ENCODE measurements at regions not wholly inside any gene's neighbourhood (a gene's known extent, or its start where the extent isn't known, plus 50 kb on each side); places are given as distances from the start of the nearest gene placed in this dataset.
A peak's percentile ranks its signal among the peaks of the same experiment; 100 is the strongest.

DNA sequence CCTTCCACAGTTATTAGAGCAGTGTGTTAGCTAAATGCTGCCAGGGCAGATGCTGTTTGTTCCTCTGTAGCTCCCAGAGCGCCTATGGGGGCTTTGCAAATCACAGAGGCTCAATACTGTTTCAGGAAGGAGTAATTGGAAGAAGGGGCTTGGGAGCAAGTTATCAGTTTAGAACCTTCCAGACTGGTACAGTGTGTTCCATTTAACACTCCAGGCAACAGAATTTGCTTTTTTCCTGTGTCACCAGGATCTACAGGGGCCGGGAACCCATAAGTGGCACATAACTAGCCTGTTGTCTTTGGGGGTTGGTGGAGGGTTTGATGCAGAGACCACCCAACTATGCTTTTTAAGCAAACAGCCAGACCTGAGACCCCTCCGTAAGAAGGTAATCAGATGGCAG, 307.3 kb upstream of the KCNN2 start:
- no peak overlapping the region for H3K18ac ChIP-seq (ENCODE audit: low read length)
- H4K12ac ChIP-seq (ENCODE audit: low read depth, low read length), result no peak overlapping the region
- no peaks in the 10 kb centered on the region for H3K79me1 ChIP-seq (ENCODE audit: low read length)
- no peaks in the 10 kb centered on the region for H3K36me3 ChIP-seq (ENCODE audit: control insufficient read depth in 1 of 2, insufficient read depth in 2 of 2, low read length in 2 of 2)
- no peak overlapping the region for H2AFZ ChIP-seq (ENCODE audit: insufficient read depth, low read length, poor library complexity)
- no peak overlapping the region for H4K8ac ChIP-seq (ENCODE audit: low read depth, low read length)
- no peak overlapping the region for H2BK5ac ChIP-seq (ENCODE audit: low read depth, low read length, poor library complexity)
- peaks cover 7 to 10% of the 10 kb centered on the region in 2 experiments for H3K4me1 ChIP-seq (ENCODE audit: control insufficient read depth in 1 of 2, insufficient read depth in 2 of 2, low read length in 2 of 2)
- H3K4ac ChIP-seq (ENCODE audit: low read depth, low read length), result no peak overlapping the region
- no peak overlapping the region for H3K27ac ChIP-seq (ENCODE audit: low read depth, low read length)
- H3K9ac ChIP-seq (ENCODE audit: low read length), result no peak overlapping the region
- no peak overlapping the region for H2BK12ac ChIP-seq (ENCODE audit: low read length)
- peak overlapping the region; percentile 89 for H3K4me2 ChIP-seq (ENCODE audit: low read length)
- no peak overlapping the region for H3K23ac ChIP-seq (ENCODE audit: low read length)
- no peak overlapping the region for H2BK120ac ChIP-seq (ENCODE audit: insufficient read depth, low read length, poor library complexity)
- no peak overlapping the region for H3K4me3 ChIP-seq (ENCODE audit: low read depth, low read length)
- H3K14ac ChIP-seq (ENCODE audit: low read length), result no peak overlapping the region
- H3K27me3 ChIP-seq (ENCODE audit: insufficient read depth, low read length), result peaks cover 9% of the 10 kb centered on the region
- no CpG with 5 or more reads among the region's 3 CpGs for WGBS (ENCODE audit: extremely low coverage, insufficient coverage, insufficient read length)
- no peaks in the 10 kb centered on the region for H3K79me2 ChIP-seq (ENCODE audit: control insufficient read depth, insufficient read depth, low read length, poor library complexity)
- H2AK5ac ChIP-seq (ENCODE audit: low read length), result no peak overlapping the region
- H4K91ac ChIP-seq (ENCODE audit: low read depth, low read length), result no peak overlapping the region
- no peaks in the 10 kb centered on the region for H3K9me3 ChIP-seq (ENCODE audit: insufficient read depth, low read depth, low read length)
- no peak for DNase-seq

DNA sequence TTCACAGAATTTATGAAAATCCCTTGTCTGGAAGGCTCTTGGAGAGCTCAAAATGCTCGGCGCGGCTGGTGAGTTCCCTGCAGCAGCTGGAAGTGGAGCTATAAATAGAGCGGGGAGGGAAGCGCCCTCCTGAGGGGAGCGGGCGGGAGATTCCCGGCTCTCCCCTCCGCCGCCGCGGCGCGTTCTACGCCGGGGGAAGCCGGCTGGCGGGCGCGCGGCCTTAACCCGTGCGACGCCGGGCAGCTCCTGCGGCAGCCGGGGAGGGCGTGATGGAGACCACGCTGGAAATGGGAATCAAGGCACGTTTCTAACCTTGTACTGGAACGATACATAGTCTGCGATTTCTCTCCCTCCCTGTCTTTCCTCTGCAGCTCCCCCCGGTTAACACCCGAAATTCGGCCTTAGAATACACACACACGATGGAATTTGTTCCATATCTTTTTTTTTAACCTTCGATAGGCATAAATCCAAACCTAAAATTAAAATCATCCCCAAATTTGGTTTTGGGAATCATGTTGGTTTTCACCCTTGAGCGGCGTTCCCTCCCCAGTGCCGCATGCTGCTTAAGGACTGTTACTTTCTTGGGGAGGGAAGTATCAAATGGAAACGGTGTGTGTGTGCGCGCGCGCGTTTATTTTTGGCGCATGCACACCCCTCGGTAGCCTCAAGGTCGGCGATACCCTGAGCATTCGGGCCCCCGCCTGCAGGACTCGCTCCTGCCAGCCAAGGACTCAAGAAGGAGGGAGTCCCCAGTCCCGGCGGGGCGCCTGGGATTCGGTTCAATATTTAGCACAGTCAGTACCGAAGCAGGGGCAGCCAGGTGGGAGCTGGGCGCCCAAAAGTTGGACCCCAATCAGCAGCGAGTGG, 306.3 kb upstream of the KCNN2 start:
- Histone ChIP-seq H3K27me3 (ENCODE audit: insufficient read depth, low read length) (peaks cover 9% of the 10 kb centered on the region), H2AK5ac (ENCODE audit: low read length) (no peak overlapping the region), H3K23ac (ENCODE audit: low read length) (no peak overlapping the region), H3K27ac (ENCODE audit: low read depth, low read length) (no peak overlapping the region), H3K14ac (ENCODE audit: low read length) (no peak overlapping the region), H4K8ac (ENCODE audit: low read depth, low read length) (no peak overlapping the region), H2BK120ac (ENCODE audit: insufficient read depth, low read length, poor library complexity) (peak overlapping the region; percentile 54), H3K79me2 (ENCODE audit: control insufficient read depth, insufficient read depth, low read length, poor library complexity) (no peaks in the 10 kb centered on the region), H3K9me3 (ENCODE audit: insufficient read depth, low read depth, low read length) (no peaks in the 10 kb centered on the region), H2BK5ac (ENCODE audit: low read depth, low read length, poor library complexity) (no peak overlapping the region), H2AFZ (ENCODE audit: insufficient read depth, low read length, poor library complexity) (peak overlapping the region; percentile 50), H4K91ac (ENCODE audit: low read depth, low read length) (no peak overlapping the region), H3K4me2 (ENCODE audit: low read length) (peak overlapping the region; percentile 89), H2BK12ac (ENCODE audit: low read length) (no peak overlapping the region), H4K12ac (ENCODE audit: low read depth, low read length) (no peak overlapping the region), H3K36me3 (ENCODE audit: control insufficient read depth in 1 of 2, insufficient read depth in 2 of 2, low read length in 2 of 2) (no peaks in the 10 kb centered on the region), H3K4me3 (ENCODE audit: low read depth, low read length) (peak overlapping the region; percentile 65), H3K4ac (ENCODE audit: low read depth, low read length) (no peak overlapping the region), H3K9ac (ENCODE audit: low read length) (no peak overlapping the region), H3K79me1 (ENCODE audit: low read length) (no peaks in the 10 kb centered on the region), H3K18ac (ENCODE audit: low read length) (no peak overlapping the region), H3K4me1 (ENCODE audit: control insufficient read depth in 1 of 2, insufficient read depth in 2 of 2, low read length in 2 of 2) (peaks cover 7 to 10% of the 10 kb centered on the region in 2 experiments)
- peak in 1 of 2 donors; percentile 4 for DNase-seq
- WGBS (ENCODE audit: extremely low coverage, insufficient coverage, insufficient read length), result no CpG with 5 or more reads among the region's 60 CpGs

DNA sequence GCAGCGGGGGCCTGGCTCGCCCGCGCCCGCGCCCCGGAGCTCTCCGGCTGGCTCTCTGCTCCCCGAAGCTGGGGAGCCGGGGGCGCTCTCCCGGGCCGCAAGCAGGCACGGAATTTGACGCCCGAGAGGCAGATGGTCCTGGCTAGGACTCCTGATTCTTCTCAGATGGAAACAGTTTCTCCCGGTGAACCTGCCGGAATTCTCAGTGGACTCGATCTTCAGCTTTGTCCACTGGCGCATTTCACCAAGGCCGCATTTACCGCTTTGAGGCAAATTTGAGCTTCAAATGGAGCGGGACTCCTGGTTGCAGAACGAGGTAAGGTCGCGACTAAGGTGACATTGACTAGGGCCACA, 305.7 kb upstream of the KCNN2 start:
- peaks cover 7 to 10% of the 10 kb centered on the region in 2 experiments for H3K4me1 ChIP-seq (ENCODE audit: control insufficient read depth in 1 of 2, insufficient read depth in 2 of 2, low read length in 2 of 2)
- H2BK12ac ChIP-seq (ENCODE audit: low read length), result no peak overlapping the region
- H3K4ac ChIP-seq (ENCODE audit: low read depth, low read length), result no peak overlapping the region
- no peak overlapping the region for H2BK5ac ChIP-seq (ENCODE audit: low read depth, low read length, poor library complexity)
- H2BK120ac ChIP-seq (ENCODE audit: insufficient read depth, low read length, poor library complexity), result peak overlapping the region; percentile 54
- no peak overlapping the region for H2AK5ac ChIP-seq (ENCODE audit: low read length)
- peak overlapping the region; percentile 89 for H3K4me2 ChIP-seq (ENCODE audit: low read length)
- peaks cover 9% of the 10 kb centered on the region for H3K27me3 ChIP-seq (ENCODE audit: insufficient read depth, low read length)
- H3K27ac ChIP-seq (ENCODE audit: low read depth, low read length), result no peak overlapping the region
- H3K9ac ChIP-seq (ENCODE audit: low read length), result peak overlapping the region; percentile 30
- H4K8ac ChIP-seq (ENCODE audit: low read depth, low read length), result no peak overlapping the region
- no peak for DNase-seq
- no CpG with 5 or more reads among the region's 26 CpGs for WGBS (ENCODE audit: extremely low coverage, insufficient coverage, insufficient read length)
- H3K79me1 ChIP-seq (ENCODE audit: low read length), result no peaks in the 10 kb centered on the region
- H2AFZ ChIP-seq (ENCODE audit: insufficient read depth, low read length, poor library complexity), result peak overlapping the region; percentile 50
- H4K12ac ChIP-seq (ENCODE audit: low read depth, low read length), result no peak overlapping the region
- peak overlapping the region; percentile 65 for H3K4me3 ChIP-seq (ENCODE audit: low read depth, low read length)
- H4K91ac ChIP-seq (ENCODE audit: low read depth, low read length), result no peak overlapping the region
- no peak overlapping the region for H3K14ac ChIP-seq (ENCODE audit: low read length)
- no peak overlapping the region for H3K23ac ChIP-seq (ENCODE audit: low read length)
- no peak overlapping the region for H3K18ac ChIP-seq (ENCODE audit: low read length)
- H3K79me2 ChIP-seq (ENCODE audit: control insufficient read depth, insufficient read depth, low read length, poor library complexity), result no peaks in the 10 kb centered on the region
- H3K9me3 ChIP-seq (ENCODE audit: insufficient read depth, low read depth, low read length), result no peaks in the 10 kb centered on the region
- H3K36me3 ChIP-seq (ENCODE audit: control insufficient read depth in 1 of 2, insufficient read depth in 2 of 2, low read length in 2 of 2), result no peaks in the 10 kb centered on the region

DNA sequence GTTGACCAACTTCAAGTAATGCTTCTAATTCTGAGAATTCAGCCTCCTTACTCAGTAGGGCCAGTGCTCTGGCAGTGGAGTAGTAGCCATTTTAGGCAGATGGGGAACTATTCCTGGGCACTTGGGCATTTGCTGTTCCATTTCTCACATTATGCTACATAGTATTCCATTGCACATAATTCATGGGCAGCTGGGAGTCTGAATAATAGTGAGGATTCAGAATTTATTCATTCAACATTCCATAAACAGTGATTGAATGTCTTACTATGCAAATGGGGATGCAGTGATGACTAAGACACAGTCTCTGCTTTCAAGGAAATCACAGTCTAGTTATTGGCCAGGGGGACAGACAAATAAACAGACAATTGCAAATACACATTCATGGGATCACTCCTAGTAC, 301.0 kb upstream of the KCNN2 start:
- H3K18ac ChIP-seq (ENCODE audit: low read length), result no peak overlapping the region
- H3K27me3 ChIP-seq (ENCODE audit: insufficient read depth, low read length), result peaks cover 7% of the 10 kb centered on the region
- H3K36me3 ChIP-seq (ENCODE audit: control insufficient read depth in 1 of 2, insufficient read depth in 2 of 2, low read length in 2 of 2), result no peaks in the 10 kb centered on the region
- no peak overlapping the region for H2BK120ac ChIP-seq (ENCODE audit: insufficient read depth, low read length, poor library complexity)
- no peak overlapping the region for H3K9ac ChIP-seq (ENCODE audit: low read length)
- no peak overlapping the region for H3K23ac ChIP-seq (ENCODE audit: low read length)
- no peak overlapping the region for H2AK5ac ChIP-seq (ENCODE audit: low read length)
- H4K12ac ChIP-seq (ENCODE audit: low read depth, low read length), result no peak overlapping the region
- H3K79me2 ChIP-seq (ENCODE audit: control insufficient read depth, insufficient read depth, low read length, poor library complexity), result no peaks in the 10 kb centered on the region
- DNase-seq, result no peak
- no peak overlapping the region for H3K14ac ChIP-seq (ENCODE audit: low read length)
- no peak overlapping the region for H2BK5ac ChIP-seq (ENCODE audit: low read depth, low read length, poor library complexity)
- H4K8ac ChIP-seq (ENCODE audit: low read depth, low read length), result no peak overlapping the region
- no peak overlapping the region for H3K4ac ChIP-seq (ENCODE audit: low read depth, low read length)
- no peak overlapping the region for H2AFZ ChIP-seq (ENCODE audit: insufficient read depth, low read length, poor library complexity)
- no peak overlapping the region for H2BK12ac ChIP-seq (ENCODE audit: low read length)
- H3K79me1 ChIP-seq (ENCODE audit: low read length), result no peaks in the 10 kb centered on the region
- no peak overlapping the region for H4K91ac ChIP-seq (ENCODE audit: low read depth, low read length)
- H3K4me2 ChIP-seq (ENCODE audit: low read length), result no peak overlapping the region
- no peak overlapping the region for H3K4me3 ChIP-seq (ENCODE audit: low read depth, low read length)
- peaks cover 3 to 5% of the 10 kb centered on the region in 2 experiments for H3K4me1 ChIP-seq (ENCODE audit: control insufficient read depth in 1 of 2, insufficient read depth in 2 of 2, low read length in 2 of 2)
- H3K27ac ChIP-seq (ENCODE audit: low read depth, low read length), result no peak overlapping the region
- H3K9me3 ChIP-seq (ENCODE audit: insufficient read depth, low read depth, low read length), result no peaks in the 10 kb centered on the region

Data from trophoblast cell (in vitro differentiated cells and primary cell).